Middle frontal gyrus (tissue), 1 donor: ENCODE measurements at regions not wholly inside any gene's neighbourhood (a gene's known extent, or its start where the extent isn't known, plus 50 kb on each side); places are given as distances from the start of the nearest gene placed in this dataset.
"Not testable (repeated sequence)": the region's sequence is repeated elsewhere in the genome, so short reads cannot be mapped to it uniquely, and the experiment has no call there.

Source experiments
- DNase-seq: peaks from one replicate; pipeline ENCODE4 v3.0.0-alpha.2; 2015; ENCODE audit warnings: low spot score; ENCODE audit errors: extremely low spot score

GRCh38 chr6:112459758-112460304, 112.7 kb downstream of the RFPL4B start:
- no peak for DNase-seq

- DNase-seq, result no peak
Observed at GRCh38 chr6:112464901-112465665, 118.0 kb downstream of the RFPL4B start.

GRCh38 chr6:112466373-112467151, 119.4 kb downstream of the RFPL4B start:
- no peak for DNase-seq

- no peak for DNase-seq
Observed at GRCh38 chr6:112468359-112468758, 121.2 kb downstream of the RFPL4B start.

GRCh38 chr6:112469306-112469705, 122.2 kb downstream of the RFPL4B start:
- no peak for DNase-seq

GRCh38 chr6:112470376-112470775, 123.2 kb downstream of the RFPL4B start:
- no peak for DNase-seq

GRCh38 chr6:112470950-112471349, 123.8 kb downstream of the RFPL4B start:
- no peak for DNase-seq

GRCh38 chr6:112475083-112475482, 128.0 kb downstream of the RFPL4B start:
- no peak for DNase-seq

GRCh38 chr6:112477125-112477524, 130.0 kb downstream of the RFPL4B start:
- DNase-seq, result no peak

- no peak for DNase-seq
Observed at GRCh38 chr6:112478036-112478435, 130.9 kb downstream of the RFPL4B start.

GRCh38 chr6:112479975-112480374, 132.8 kb downstream of the RFPL4B start:
- not testable (repeated sequence) for DNase-seq

GRCh38 chr6:112480553-112480952, 133.4 kb downstream of the RFPL4B start:
- no peak for DNase-seq

GRCh38 chr6:112481211-112481610, 134.1 kb downstream of the RFPL4B start:
- no peak for DNase-seq

- DNase-seq, result no peak
Observed at GRCh38 chr6:112482373-112482772, 135.2 kb downstream of the RFPL4B start.

- no peak for DNase-seq
Observed at GRCh38 chr6:112485120-112485826, 138.1 kb downstream of the RFPL4B start.

GRCh38 chr6:112485827-112486212, 138.7 kb downstream of the RFPL4B start:
- DNase-seq, result no peak

GRCh38 chr6:112486454-112486853, 139.3 kb downstream of the RFPL4B start:
- no peak for DNase-seq

GRCh38 chr6:112488238-112488637, 141.1 kb downstream of the RFPL4B start:
- no peak for DNase-seq

- DNase-seq, result peak; percentile 48
Observed at GRCh38 chr6:112501705-112502104, 154.6 kb downstream of the RFPL4B start.

- no peak for DNase-seq
Observed at GRCh38 chr6:112502351-112503090, 155.4 kb downstream of the RFPL4B start.

- no peak for DNase-seq
Observed at GRCh38 chr6:112503091-112503596, 156.0 kb downstream of the RFPL4B start.
